ENCODE measurements at regions not wholly inside any gene's neighbourhood (a gene's known extent, or its start where the extent isn't known, plus 50 kb on each side); places are given as distances from the start of the nearest gene placed in this dataset.

GRCh38 chr10:29007748-29008610 is 280.9 kb upstream of the LYZL1 start:
- no peak for DNase-seq (ENCODE audit: low read depth in 4 of 4, low spot score in 2 of 4)

GRCh38 chr10:29009464-29009863 is 279.4 kb upstream of the LYZL1 start:
- DNase-seq (ENCODE audit: low read depth in 4 of 4, low spot score in 2 of 4), result no peak

GRCh38 chr10:29011516-29011915 is 277.4 kb upstream of the LYZL1 start:
- no peak for DNase-seq (ENCODE audit: low read depth in 4 of 4, low spot score in 2 of 4)

- no peak for DNase-seq (ENCODE audit: low read depth in 4 of 4, low spot score in 2 of 4)
These were observed 275.8 kb upstream of the LYZL1 start for GRCh38 chr10:29012926-29013554.

GRCh38 chr10:29021591-29021990 is 267.3 kb upstream of the LYZL1 start:
- DNase-seq (ENCODE audit: low read depth in 4 of 4, low spot score in 2 of 4), result no peak

GRCh38 chr10:29022513-29022912 is 266.4 kb upstream of the LYZL1 start:
- no peak for DNase-seq (ENCODE audit: low read depth in 4 of 4, low spot score in 2 of 4)

GRCh38 chr10:29023678-29024077 is 265.2 kb upstream of the LYZL1 start:
- DNase-seq (ENCODE audit: low read depth in 4 of 4, low spot score in 2 of 4), result no peak

- no peak for DNase-seq (ENCODE audit: low read depth in 4 of 4, low spot score in 2 of 4)
These were observed 262.6 kb upstream of the LYZL1 start for GRCh38 chr10:29026065-29026797.

- DNase-seq (ENCODE audit: low read depth in 4 of 4, low spot score in 2 of 4), result no peak
These were observed 261.9 kb upstream of the LYZL1 start for GRCh38 chr10:29026802-29027580.

GRCh38 chr10:29028486-29028885 is 260.4 kb upstream of the LYZL1 start:
- DNase-seq (ENCODE audit: low read depth in 4 of 4, low spot score in 2 of 4), result no peak

- DNase-seq (ENCODE audit: low read depth in 4 of 4, low spot score in 2 of 4), result no peak
These were observed 258.0 kb upstream of the LYZL1 start for GRCh38 chr10:29030900-29031299.

GRCh38 chr10:29032169-29032568 is 256.7 kb upstream of the LYZL1 start:
- DNase-seq (ENCODE audit: low read depth in 4 of 4, low spot score in 2 of 4), result no peak

GRCh38 chr10:29033311-29033940 is 255.4 kb upstream of the LYZL1 start:
- DNase-seq (ENCODE audit: low read depth in 4 of 4, low spot score in 2 of 4), result no peak

- DNase-seq (ENCODE audit: low read depth in 4 of 4, low spot score in 2 of 4), result no peak
These were observed 254.3 kb upstream of the LYZL1 start for GRCh38 chr10:29034592-29034991.

GRCh38 chr10:29035721-29036120 is 253.1 kb upstream of the LYZL1 start:
- DNase-seq (ENCODE audit: low read depth in 4 of 4, low spot score in 2 of 4), result no peak

- DNase-seq (ENCODE audit: low read depth in 4 of 4, low spot score in 2 of 4), result no peak
These were observed 251.3 kb upstream of the LYZL1 start for GRCh38 chr10:29037348-29038113.

- no peak for DNase-seq (ENCODE audit: low read depth in 4 of 4, low spot score in 2 of 4)
These were observed 249.8 kb upstream of the LYZL1 start for GRCh38 chr10:29039091-29039490.

- peak in 1 of 4 donors; percentile 13 for DNase-seq (ENCODE audit: low read depth in 4 of 4, low spot score in 2 of 4)
These were observed 249.1 kb upstream of the LYZL1 start for GRCh38 chr10:29039677-29040189.

GRCh38 chr10:29041616-29042015 is 247.3 kb upstream of the LYZL1 start:
- DNase-seq (ENCODE audit: low read depth in 4 of 4, low spot score in 2 of 4), result no peak
